HG03460 (cell line): ENCODE measurements at regions not wholly inside any gene's neighbourhood (a gene's known extent, or its start where the extent isn't known, plus 50 kb on each side); places are given as distances from the start of the nearest gene placed in this dataset.

Experiments used
- ATAC-seq: cut with Tn5 transposase; IDR thresholded peaks from one replicate; pipeline ENCODE4 v1.9.1; 2021; ENCODE audit not compliant: unreplicated experiment

GRCh38 chr2:8414946-8415879 is 266.6 kb upstream of the ID2 start:
- ATAC-seq, result no peak

- ATAC-seq, result no peak
Measured at GRCh38 chr2:8416001-8416571, 265.8 kb upstream of the ID2 start.

- ATAC-seq, result no peak
Measured at GRCh38 chr2:8416849-8417832, 264.7 kb upstream of the ID2 start.

GRCh38 chr2:8418721-8419120 is 263.1 kb upstream of the ID2 start:
- ATAC-seq, result no peak

- peak; percentile 87 for ATAC-seq
Measured at GRCh38 chr2:8421658-8422449, 260.0 kb upstream of the ID2 start.

- ATAC-seq, result no peak
Measured at GRCh38 chr2:8422450-8422800, 259.4 kb upstream of the ID2 start.

- ATAC-seq, result no peak
Measured at GRCh38 chr2:8424997-8425900, 256.6 kb upstream of the ID2 start.

- no peak for ATAC-seq
Measured at GRCh38 chr2:8426550-8426949, 255.3 kb upstream of the ID2 start.

GRCh38 chr2:8427211-8427610 is 254.6 kb upstream of the ID2 start:
- ATAC-seq, result no peak

GRCh38 chr2:8430628-8431027 is 251.2 kb upstream of the ID2 start:
- no peak for ATAC-seq

- ATAC-seq, result no peak
Measured at GRCh38 chr2:8431446-8432125, 250.3 kb upstream of the ID2 start.

- no peak for ATAC-seq
Measured at GRCh38 chr2:8432706-8433336, 249.0 kb upstream of the ID2 start.

GRCh38 chr2:8433390-8433789 is 248.5 kb upstream of the ID2 start:
- no peak for ATAC-seq

- no peak for ATAC-seq
Measured at GRCh38 chr2:8435608-8436007, 246.2 kb upstream of the ID2 start.

GRCh38 chr2:8436585-8436984 is 245.3 kb upstream of the ID2 start:
- no peak for ATAC-seq

- ATAC-seq, result no peak
Measured at GRCh38 chr2:8437228-8437948, 244.5 kb upstream of the ID2 start.

GRCh38 chr2:8437949-8438400 is 243.9 kb upstream of the ID2 start:
- no peak for ATAC-seq

- ATAC-seq, result no peak
Measured at GRCh38 chr2:8438476-8438875, 243.4 kb upstream of the ID2 start.
